ENCODE measurements at regions not wholly inside any gene's neighbourhood (a gene's known extent, or its start where the extent isn't known, plus 50 kb on each side); places are given as distances from the start of the nearest gene placed in this dataset.

GRCh38 chr12:14068961-14069360 is 87.6 kb upstream of the GRIN2B start:
- ATAC-seq (no peak), FAIRE-seq (no peak), DNase-seq (ENCODE audit: low spot score) (no peak)
- POLR2A ChIA-PET, result no interaction called here
- H3K79me2 ChIP-seq (ENCODE audit: insufficient read depth, low read length), result no peaks in the 10 kb centered on the region
- H3K4me1 ChIP-seq (ENCODE audit: insufficient read depth, low read length), result no peaks in the 10 kb centered on the region
- intact Hi-C loops (cut with micrococcal nuclease; ENCODE audit: unreplicated experiment) (no loop called here), in situ Hi-C loops (cut with HindIII; ENCODE audit: extremely low pct_ligation_motif_present, low pct_unique_long_range_greater_than_20kb) (no loop called here)
- no peak overlapping the region for H3K27ac ChIP-seq (ENCODE audit: extremely low read length, insufficient read depth, low read length)
- no peaks in the 10 kb centered on the region for H4K20me1 ChIP-seq (ENCODE audit: insufficient read depth, low read length)
- CTCF ChIA-PET (ENCODE audit: low intra/inter-chr PET ratio, low total read pairs), result no interaction called here
- no peak overlapping the region for H3K4me3 ChIP-seq (replicated peaks in 1 of 3; ENCODE audit: insufficient read depth in 1 of 3, low read depth in 2 of 3, low read length in 3 of 3)
- WGBS (ENCODE audit: low lambda C conversion rate), result 39% methylated on average over 2 of the region's 2 CpGs
- H3K9me3 ChIP-seq (ENCODE audit: low read length), result no peaks in the 10 kb centered on the region
- no TSS peak for BruUV-seq (replicated peaks)
- H3K27me3 ChIP-seq (ENCODE audit: control insufficient read depth in 1 of 2, insufficient read depth in 2 of 2, low read length in 2 of 2), result no peaks in the 10 kb centered on the region
- H3K9ac ChIP-seq (ENCODE audit: insufficient read depth, low read depth, low read length), result no peak overlapping the region
- H3K36me3 ChIP-seq (replicated peaks in 1 of 2; ENCODE audit: control insufficient read depth in 1 of 2, insufficient read depth in 2 of 2, low read length in 2 of 2), result no peaks in the 10 kb centered on the region
- no peak overlapping the region for H3K4me2 ChIP-seq (ENCODE audit: low read depth, low read length)
- TF ChIP-seq, protein P1, sequence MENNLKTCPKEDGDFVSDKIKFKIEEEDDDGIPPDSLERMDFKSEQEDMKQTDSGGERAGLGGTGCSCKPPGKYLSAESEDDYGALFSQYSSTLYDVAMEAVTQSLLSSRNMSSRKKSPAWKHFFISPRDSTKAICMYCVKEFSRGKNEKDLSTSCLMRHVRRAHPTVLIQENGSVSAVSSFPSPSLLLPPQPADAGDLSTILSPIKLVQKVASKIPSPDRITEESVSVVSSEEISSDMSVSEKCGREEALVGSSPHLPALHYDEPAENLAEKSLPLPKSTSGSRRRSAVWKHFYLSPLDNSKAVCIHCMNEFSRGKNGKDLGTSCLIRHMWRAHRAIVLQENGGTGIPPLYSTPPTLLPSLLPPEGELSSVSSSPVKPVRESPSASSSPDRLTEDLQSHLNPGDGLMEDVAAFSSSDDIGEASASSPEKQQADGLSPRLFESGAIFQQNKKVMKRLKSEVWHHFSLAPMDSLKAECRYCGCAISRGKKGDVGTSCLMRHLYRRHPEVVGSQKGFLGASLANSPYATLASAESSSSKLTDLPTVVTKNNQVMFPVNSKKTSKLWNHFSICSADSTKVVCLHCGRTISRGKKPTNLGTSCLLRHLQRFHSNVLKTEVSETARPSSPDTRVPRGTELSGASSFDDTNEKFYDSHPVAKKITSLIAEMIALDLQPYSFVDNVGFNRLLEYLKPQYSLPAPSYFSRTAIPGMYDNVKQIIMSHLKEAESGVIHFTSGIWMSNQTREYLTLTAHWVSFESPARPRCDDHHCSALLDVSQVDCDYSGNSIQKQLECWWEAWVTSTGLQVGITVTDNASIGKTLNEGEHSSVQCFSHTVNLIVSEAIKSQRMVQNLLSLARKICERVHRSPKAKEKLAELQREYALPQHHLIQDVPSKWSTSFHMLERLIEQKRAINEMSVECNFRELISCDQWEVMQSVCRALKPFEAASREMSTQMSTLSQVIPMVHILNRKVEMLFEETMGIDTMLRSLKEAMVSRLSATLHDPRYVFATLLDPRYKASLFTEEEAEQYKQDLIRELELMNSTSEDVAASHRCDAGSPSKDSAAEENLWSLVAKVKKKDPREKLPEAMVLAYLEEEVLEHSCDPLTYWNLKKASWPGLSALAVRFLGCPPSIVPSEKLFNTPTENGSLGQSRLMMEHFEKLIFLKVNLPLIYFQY (CRISPR knock-in tag; IDR thresholded peaks at IDR 0.05; ENCODE audit: borderline replicate concordance), result no peak
- TF ChIP-seq DMAP1 (CRISPR knock-in tag; IDR thresholded peaks at IDR 0.05) (no peak), MXI1 (IDR thresholded peaks at IDR 0.05; ENCODE audit: borderline replicate concordance, low read depth, low read length) (no peak), HBP1 (CRISPR knock-in tag; IDR thresholded peaks at IDR 0.05; ENCODE audit: low read depth) (no peak), ZNF605 (CRISPR knock-in tag; IDR thresholded peaks at IDR 0.05) (no peak), FOSL2 (CRISPR knock-in tag; IDR thresholded peaks at IDR 0.05) (no peak), ZNF878 (CRISPR knock-in tag; IDR thresholded peaks at IDR 0.05) (no peak), REPIN1 (CRISPR knock-in tag; IDR thresholded peaks at IDR 0.05; ENCODE audit: borderline replicate concordance, low read depth) (no peak), ZNF615 (CRISPR knock-in tag; IDR thresholded peaks at IDR 0.05; ENCODE audit: borderline replicate concordance) (no peak), STAG1 (CRISPR knock-in tag; IDR thresholded peaks at IDR 0.05) (no peak), NFKBIZ (CRISPR knock-in tag; IDR thresholded peaks at IDR 0.05) (no peak)
- TF ChIP-seq, protein P2, sequence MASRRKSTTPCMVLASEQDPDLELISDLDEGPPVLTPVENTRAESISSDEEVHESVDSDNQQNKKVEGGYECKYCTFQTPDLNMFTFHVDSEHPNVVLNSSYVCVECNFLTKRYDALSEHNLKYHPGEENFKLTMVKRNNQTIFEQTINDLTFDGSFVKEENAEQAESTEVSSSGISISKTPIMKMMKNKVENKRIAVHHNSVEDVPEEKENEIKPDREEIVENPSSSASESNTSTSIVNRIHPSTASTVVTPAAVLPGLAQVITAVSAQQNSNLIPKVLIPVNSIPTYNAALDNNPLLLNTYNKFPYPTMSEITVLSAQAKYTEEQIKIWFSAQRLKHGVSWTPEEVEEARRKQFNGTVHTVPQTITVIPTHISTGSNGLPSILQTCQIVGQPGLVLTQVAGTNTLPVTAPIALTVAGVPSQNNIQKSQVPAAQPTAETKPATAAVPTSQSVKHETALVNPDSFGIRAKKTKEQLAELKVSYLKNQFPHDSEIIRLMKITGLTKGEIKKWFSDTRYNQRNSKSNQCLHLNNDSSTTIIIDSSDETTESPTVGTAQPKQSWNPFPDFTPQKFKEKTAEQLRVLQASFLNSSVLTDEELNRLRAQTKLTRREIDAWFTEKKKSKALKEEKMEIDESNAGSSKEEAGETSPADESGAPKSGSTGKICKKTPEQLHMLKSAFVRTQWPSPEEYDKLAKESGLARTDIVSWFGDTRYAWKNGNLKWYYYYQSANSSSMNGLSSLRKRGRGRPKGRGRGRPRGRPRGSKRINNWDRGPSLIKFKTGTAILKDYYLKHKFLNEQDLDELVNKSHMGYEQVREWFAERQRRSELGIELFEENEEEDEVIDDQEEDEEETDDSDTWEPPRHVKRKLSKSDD (CRISPR knock-in tag; IDR thresholded peaks at IDR 0.05; ENCODE audit: low read depth), result no peak
- TF ChIP-seq, protein P3, sequence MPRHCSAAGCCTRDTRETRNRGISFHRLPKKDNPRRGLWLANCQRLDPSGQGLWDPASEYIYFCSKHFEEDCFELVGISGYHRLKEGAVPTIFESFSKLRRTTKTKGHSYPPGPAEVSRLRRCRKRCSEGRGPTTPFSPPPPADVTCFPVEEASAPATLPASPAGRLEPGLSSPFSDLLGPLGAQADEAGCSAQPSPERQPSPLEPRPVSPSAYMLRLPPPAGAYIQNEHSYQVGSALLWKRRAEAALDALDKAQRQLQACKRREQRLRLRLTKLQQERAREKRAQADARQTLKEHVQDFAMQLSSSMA (CRISPR knock-in tag; IDR thresholded peaks at IDR 0.05), result no peak
- H2AFZ ChIP-seq (ENCODE audit: low read length), result no peak overlapping the region

Measured in HepG2 (cell line).